K562 (cell line): ENCODE measurements at regions not wholly inside any gene's neighbourhood (a gene's known extent, or its start where the extent isn't known, plus 50 kb on each side); places are given as distances from the start of the nearest gene placed in this dataset.

Experiments used
- ATAC-seq: fragments of 200-7000 bp; cut with Tn5 transposase; 3 replicates; pipeline ENCODE4 v1.9.1; 2020; ENCODE audit warnings: moderate library complexity
- BruUV-seq: library from RNA; stranded (reverse); fragments of 400-500 nt; replicated peaks from 2 replicates; lab custom pipeline; 2021; lab: Mats Ljungman, UMichigan
- CTCF ChIA-PET: fragments of 300-600 bp; formaldehyde crosslinking; extraction: SDS; loops from one replicate; lab custom pipeline; 2021; ENCODE audit warnings: low intra/inter-chr PET ratio; lab: Yijun Ruan, JAX
- POLR2A ChIA-PET: fragments of 300-600, 350-650 bp; sonication (Branson Sonifier 250); formaldehyde crosslinking; extraction: SDS; loops from one replicate; lab custom pipeline; 2021; ENCODE audit warnings: antibody characterized with exemption, inconsistent platforms; lab: Yijun Ruan, JAX
- DNase-seq, 4 experiments: peaks; one replicate each; pipeline versions ENCODE4 v3.0.0 to v3.0.0-alpha.2; 2011 to 2018; ENCODE audit warnings: low spot score in 3 of 4, mixed read lengths in 3 of 4; ENCODE audit errors: extremely low read depth in 1 of 4
- FAIRE-seq: peaks from 2 replicates; lab custom pipeline; 2011; peaks lifted over from hg19 to GRCh38; lab: Jason Lieb, UNC
- H2AFZ ChIP-seq: 2 replicates; pipeline ENCODE4 v1.6.0; 2011; ENCODE audit warnings: low read depth, low read length, control low read depth, inconsistent platforms
- H3K27ac ChIP-seq: fragments of 200-600 bp; 3 replicates; pipeline ENCODE4 v1.8.0; 2011; ENCODE audit warnings: low read depth, mild to moderate bottlenecking, control low read depth, inconsistent platforms, low read length, moderate library complexity, mixed read lengths; ENCODE audit errors: extremely low read depth
- H3K27me3 ChIP-seq, 2 experiments: fragments of 300-600 bp in 1 of 2; 2 replicates in 1 of 2; 3 replicates in 1 of 2; pipeline versions ENCODE4 v1.6.0 to v1.8.0; 2011; ENCODE audit warnings: inconsistent platforms in 2 of 2, low read length in 2 of 2, mild to moderate bottlenecking in 1 of 2, mixed read lengths in 1 of 2, moderate library complexity in 1 of 2; ENCODE audit not compliant: control insufficient read depth in 2 of 2, insufficient read depth in 2 of 2
- H3K36me3 ChIP-seq: fragments of 300-600 bp; 3 replicates; pipeline ENCODE4 v1.8.0; 2011; ENCODE audit warnings: mild to moderate bottlenecking, low read length, inconsistent platforms; ENCODE audit not compliant: control insufficient read depth, insufficient read depth
- H3K4me1 ChIP-seq, 2 experiments: fragments of 200-600 bp in 1 of 2; replicated peaks in 1 of 2; 2 replicates in 1 of 2; 3 replicates in 1 of 2; pipeline versions ENCODE4 v1.5.1 to v1.8.0; 2011; ENCODE audit warnings: inconsistent platforms in 2 of 2, low read length in 2 of 2, mild to moderate bottlenecking in 1 of 2, mixed read lengths in 1 of 2, moderate library complexity in 1 of 2; ENCODE audit not compliant: control insufficient read depth in 2 of 2, insufficient read depth in 2 of 2
- H3K4me2 ChIP-seq: 2 replicates; pipeline ENCODE4 v1.6.1; 2011; ENCODE audit warnings: low read length, control low read depth, inconsistent platforms, mixed read lengths; ENCODE audit not compliant: insufficient read depth
- H3K4me3 ChIP-seq: fragments of 200-600 bp; sonication (generic), shearing (Covaris generic); 2 replicates; pipeline ENCODE4 v1.5.1; 2016; ENCODE audit warnings: control low read depth, inconsistent platforms
- H3K79me2 ChIP-seq: fragments of 200-600 bp; 3 replicates; pipeline ENCODE4 v1.8.0; 2011; ENCODE audit warnings: low read length, inconsistent platforms; ENCODE audit not compliant: control insufficient read depth, insufficient read depth
- H3K9ac ChIP-seq, 2 experiments: 2 replicates each; pipeline versions ENCODE4 v1.6.0 to v1.6.1; 2011; ENCODE audit warnings: low read depth in 2 of 2, low read length in 2 of 2, control low read depth in 1 of 2, inconsistent platforms in 1 of 2, mild to moderate bottlenecking in 1 of 2, mixed read lengths in 1 of 2; ENCODE audit not compliant: insufficient read depth in 1 of 2
- H3K9me1 ChIP-seq: one replicate; pipeline ENCODE4 v1.6.0; 2011; ENCODE audit warnings: inconsistent platforms, mild to moderate bottlenecking, low read length, moderate library complexity; ENCODE audit not compliant: control insufficient read depth, insufficient read depth
- H3K9me3 ChIP-seq: replicated peaks from 2 replicates; pipeline ENCODE4 v1.5.1; 2011; ENCODE audit warnings: low read depth, low read length, inconsistent platforms; ENCODE audit not compliant: control insufficient read depth, insufficient read depth
- H4K20me1 ChIP-seq: replicated peaks from 2 replicates; pipeline ENCODE4 v1.6.1; 2011; ENCODE audit warnings: low read length, inconsistent platforms, mixed read lengths; ENCODE audit not compliant: control insufficient read depth, insufficient read depth
- CBFA2T3 ChIP-seq: fragments of 450-650 bp; IDR thresholded peaks from 2 replicates; pipeline ENCODE4 v1.6.1; 2017
- KDM1A ChIP-seq, 2 experiments: fragments of 450-650 bp; IDR thresholded peaks; 2 replicates each; pipeline ENCODE4 v1.6.1; 2016; ENCODE audit warnings: mild to moderate bottlenecking in 2 of 2
- RCOR1 ChIP-seq, 2 experiments: IDR thresholded peaks; 2 replicates each; pipeline ENCODE4 v1.6.1; 2012; ENCODE audit warnings: low read depth in 2 of 2, low read length in 2 of 2, borderline replicate concordance in 1 of 2, improper control_type of control experiment in 1 of 2
- TAL1 ChIP-seq: fragments of 450-650 bp; IDR thresholded peaks from 2 replicates; pipeline ENCODE4 v1.6.1; 2016; ENCODE audit warnings: mild to moderate bottlenecking
- TCF15 ChIP-seq: fragments of 250-450 bp; sonication (Bioruptor Pico); IDR thresholded peaks from 2 replicates; pipeline ENCODE4 v1.8.0; 2022; ENCODE audit warnings: moderate library complexity, mild to moderate bottlenecking, inconsistent platforms
- TCF3 ChIP-seq: sonication (generic); formaldehyde crosslinking; IDR thresholded peaks from 2 replicates; pipeline ENCODE4 v1.4.0; 2020; ENCODE audit warnings: mild to moderate bottlenecking, missing genetic modification reagents
- ZNF134 ChIP-seq: fragments of 250-450 bp; sonication (Bioruptor Pico); conservative IDR thresholded peaks from 2 replicates; pipeline ENCODE4 v1.4.0; 2020
- WGBS: fragments of 100-300 bp; shearing (Covaris generic); methylation state at CpG from one replicate; pipeline ENCODE4 v1.1.6; 2016; ENCODE audit warnings: low coverage, mixed read lengths; ENCODE audit not compliant: insufficient coverage; ENCODE audit errors: missing lambda C conversion rate; 5-methylcytosine and 5-hydroxymethylcytosine counted together
- in situ Hi-C: fragments of 300-500 bp; cut with MboI; formaldehyde crosslinking; loops from 4 replicates; pipeline ENCODE4 v1.15.0; 2018; ENCODE audit warnings: inconsistent platforms, mixed read lengths
- intact Hi-C: fragments of 100-400 bp; cut with micrococcal nuclease; formaldehyde crosslinking; loops from 2 replicates; pipeline ENCODE4 v1.14.2; 2022
- TF ChIP-seq, protein P1 (sequence below): fragments of 450-650 bp; formaldehyde crosslinking; IDR thresholded peaks from 2 replicates; pipeline ENCODE4 v1.4.0; 2020; ENCODE audit warnings: mild to moderate bottlenecking, mixed read lengths

- Histone ChIP-seq H2AFZ (no peak overlapping the region), H3K4me3 (no peak overlapping the region), H3K9me3 (no peaks in the 10 kb centered on the region), H3K9me1 (no peaks in the 10 kb centered on the region), H3K79me2 (no peaks in the 10 kb centered on the region), H3K4me2 (no peak overlapping the region), H3K9ac (no peak overlapping the region), H3K27ac (no peak overlapping the region), H3K27me3 (no peaks in the 10 kb centered on the region), H4K20me1 (no peaks in the 10 kb centered on the region), H3K36me3 (no peaks in the 10 kb centered on the region), H3K4me1 (no peaks in the 10 kb centered on the region)
- intact Hi-C loops = no loop called here
- 1% methylated on average over 11 of the region's 11 CpGs for WGBS
- in situ Hi-C loops = no loop called here
- POLR2A ChIA-PET = no interaction called here
- no TSS peak for BruUV-seq
- ATAC-seq = no peak
- DNase-seq = no peak
- CTCF ChIA-PET = no interaction called here
- peak; percentile 40; the same call in 1 of the 2 replicates for TF ChIP-seq CBFA2T3
- TF ChIP-seq TAL1 = peak; percentile 45
- peak; percentile 44; the same call in 1 of the 2 replicates for TF ChIP-seq TCF3 (CRISPR knock-in tag)
- 0 out of 4 replicates have a peak, but pooled peaks of 1 of the 2 experiments have one; percentile 29 for TF ChIP-seq RCOR1 (IDR thresholded peaks at IDR 0.05; ENCODE audit: borderline replicate concordance in 1 of 2, low read depth in 2 of 2, low read length in 2 of 2)
- peak; percentile 33 to 53; a peak in 3 of 4 replicates for TF ChIP-seq KDM1A (IDR thresholded peaks at IDR 0.05)
- TF ChIP-seq ZNF134 (CRISPR knock-in tag) = no peak
- FAIRE-seq = no peak
These were observed 380.7 kb upstream of the GOLIM4 start for GRCh38 chr3:168476360-168476980.

GRCh38 chr3:168475704-168476103 lies 380.0 kb upstream of the GOLIM4 start:
- in situ Hi-C loops (no loop called here), intact Hi-C loops (no loop called here)
- H3K9me3 ChIP-seq = no peaks in the 10 kb centered on the region
- ATAC-seq = no peak
- H3K27me3 ChIP-seq = no peaks in the 10 kb centered on the region
- TF ChIP-seq, protein P1, sequence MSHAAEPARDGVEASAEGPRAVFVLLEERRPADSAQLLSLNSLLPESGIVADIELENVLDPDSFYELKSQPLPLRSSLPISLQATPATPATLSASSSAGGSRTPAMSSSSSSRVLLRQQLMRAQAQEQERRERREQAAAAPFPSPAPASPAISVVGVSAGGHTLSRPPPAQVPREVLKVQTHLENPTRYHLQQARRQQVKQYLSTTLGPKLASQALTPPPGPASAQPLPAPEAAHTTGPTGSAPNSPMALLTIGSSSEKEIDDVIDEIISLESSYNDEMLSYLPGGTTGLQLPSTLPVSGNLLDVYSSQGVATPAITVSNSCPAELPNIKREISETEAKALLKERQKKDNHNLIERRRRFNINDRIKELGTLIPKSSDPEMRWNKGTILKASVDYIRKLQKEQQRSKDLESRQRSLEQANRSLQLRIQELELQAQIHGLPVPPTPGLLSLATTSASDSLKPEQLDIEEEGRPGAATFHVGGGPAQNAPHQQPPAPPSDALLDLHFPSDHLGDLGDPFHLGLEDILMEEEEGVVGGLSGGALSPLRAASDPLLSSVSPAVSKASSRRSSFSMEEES (CRISPR knock-in tag) = 0 out of 2 replicates have a peak, but pooled peaks have one; percentile 29
- no peak for TF ChIP-seq TCF15 (CRISPR knock-in tag)
- H3K4me3 ChIP-seq = no peak overlapping the region
- no peak overlapping the region for H3K4me2 ChIP-seq
- H3K27ac ChIP-seq = no peak overlapping the region
- H3K9ac ChIP-seq = no peak overlapping the region
- ChIA-PET POLR2A (no interaction called here), CTCF (no interaction called here)
- no peaks in the 10 kb centered on the region for H3K4me1 ChIP-seq
- H3K36me3 ChIP-seq = no peaks in the 10 kb centered on the region
- no peaks in the 10 kb centered on the region for H4K20me1 ChIP-seq
- no peaks in the 10 kb centered on the region for H3K79me2 ChIP-seq
- no TSS peak for BruUV-seq
- no peak overlapping the region for H2AFZ ChIP-seq
- DNase-seq = no peak
- 0% methylated on average over 1 of the region's 1 CpG for WGBS
- FAIRE-seq = no peak
- H3K9me1 ChIP-seq = no peaks in the 10 kb centered on the region
